ENCODE measurements at regions not wholly inside any gene's neighbourhood (a gene's known extent, or its start where the extent isn't known, plus 50 kb on each side); places are given as distances from the start of the nearest gene placed in this dataset.

GRCh38 chr13:64767054-64767453 is 2463.1 kb downstream of the PCDH9 start:
- Mint-ChIP-seq H3K27ac (no peak overlapping the region), H3K27me3 (ENCODE audit: low read depth, poor library complexity) (no peaks in the 10 kb centered on the region), H3K4me3 (no peak overlapping the region), H3K9me3 (no peaks in the 10 kb centered on the region), H3K4me1 (no peaks in the 10 kb centered on the region), H3K36me3 (ENCODE audit: low read depth) (no peaks in the 10 kb centered on the region)
- TF ChIP-seq CTCF (IDR thresholded peaks at IDR 0.05) = no peak
- DNase-seq = no peak

- H3K4me1 Mint-ChIP-seq = no peaks in the 10 kb centered on the region
- no peak for TF ChIP-seq CTCF (IDR thresholded peaks at IDR 0.05)
- no peaks in the 10 kb centered on the region for H3K9me3 Mint-ChIP-seq
- no peak for DNase-seq
- no peaks in the 10 kb centered on the region for H3K27me3 Mint-ChIP-seq (ENCODE audit: low read depth, poor library complexity)
- H3K27ac Mint-ChIP-seq = no peak overlapping the region
- H3K4me3 Mint-ChIP-seq = no peak overlapping the region
- no peaks in the 10 kb centered on the region for H3K36me3 Mint-ChIP-seq (ENCODE audit: low read depth)
Observed at GRCh38 chr13:64765636-64766035, 2464.5 kb downstream of the PCDH9 start.

GRCh38 chr13:64758521-64759244 is 2471.5 kb downstream of the PCDH9 start:
- no peaks in the 10 kb centered on the region for H3K4me1 Mint-ChIP-seq
- no peak overlapping the region for H3K27ac Mint-ChIP-seq
- no peak for DNase-seq
- H3K36me3 Mint-ChIP-seq (ENCODE audit: low read depth) = no peaks in the 10 kb centered on the region
- H3K27me3 Mint-ChIP-seq (ENCODE audit: low read depth, poor library complexity) = no peaks in the 10 kb centered on the region
- no peak overlapping the region for H3K4me3 Mint-ChIP-seq
- no peaks in the 10 kb centered on the region for H3K9me3 Mint-ChIP-seq
- TF ChIP-seq CTCF (IDR thresholded peaks at IDR 0.05) = no peak

- H3K4me1 Mint-ChIP-seq = no peaks in the 10 kb centered on the region
- TF ChIP-seq CTCF (IDR thresholded peaks at IDR 0.05) = no peak
- no peak overlapping the region for H3K4me3 Mint-ChIP-seq
- no peaks in the 10 kb centered on the region for H3K27me3 Mint-ChIP-seq (ENCODE audit: low read depth, poor library complexity)
- no peaks in the 10 kb centered on the region for H3K36me3 Mint-ChIP-seq (ENCODE audit: low read depth)
- no peaks in the 10 kb centered on the region for H3K9me3 Mint-ChIP-seq
- no peak overlapping the region for H3K27ac Mint-ChIP-seq
- DNase-seq = no peak
Observed at GRCh38 chr13:64756621-64757020, 2473.5 kb downstream of the PCDH9 start.

GRCh38 chr13:64755961-64756360 is 2474.2 kb downstream of the PCDH9 start:
- H3K4me3 Mint-ChIP-seq = no peak overlapping the region
- no peak for DNase-seq
- no peaks in the 10 kb centered on the region for H3K36me3 Mint-ChIP-seq (ENCODE audit: low read depth)
- no peaks in the 10 kb centered on the region for H3K9me3 Mint-ChIP-seq
- H3K27me3 Mint-ChIP-seq (ENCODE audit: low read depth, poor library complexity) = no peaks in the 10 kb centered on the region
- no peak for TF ChIP-seq CTCF (IDR thresholded peaks at IDR 0.05)
- no peaks in the 10 kb centered on the region for H3K4me1 Mint-ChIP-seq
- H3K27ac Mint-ChIP-seq = no peak overlapping the region
